ENCODE measurements at regions not wholly inside any gene's neighbourhood (a gene's known extent, or its start where the extent isn't known, plus 50 kb on each side); places are given as distances from the start of the nearest gene placed in this dataset.

GRCh38 chr13:70568571-70568970 lies 460.3 kb upstream of the KLHL1 start:
- TF ChIP-seq CTCF (IDR thresholded peaks at IDR 0.05; ENCODE audit: control insufficient read depth, extremely low read depth, insufficient read depth), result peak; percentile 41; the same call in 1 of the 2 replicates
- DNase-seq (ENCODE audit: low read depth), result peak; percentile 27
- peak overlapping the region; percentile 23; the same call in 1 of the 2 replicates for H3K4me3 ChIP-seq (ENCODE audit: low read depth, low read length)

GRCh38 chr13:70544706-70545105 lies 436.5 kb upstream of the KLHL1 start:
- no peak overlapping the region for H3K4me3 ChIP-seq (ENCODE audit: low read depth, low read length)
- no peak for TF ChIP-seq CTCF (IDR thresholded peaks at IDR 0.05; ENCODE audit: control insufficient read depth, extremely low read depth, insufficient read depth)
- no peak for DNase-seq (ENCODE audit: low read depth)

- H3K4me3 ChIP-seq (ENCODE audit: low read depth, low read length), result no peak overlapping the region
- TF ChIP-seq CTCF (IDR thresholded peaks at IDR 0.05; ENCODE audit: control insufficient read depth, extremely low read depth, insufficient read depth), result no peak
- DNase-seq (ENCODE audit: low read depth), result no peak
Measured at GRCh38 chr13:70541451-70541850, 433.2 kb upstream of the KLHL1 start.

- TF ChIP-seq CTCF (IDR thresholded peaks at IDR 0.05; ENCODE audit: control insufficient read depth, extremely low read depth, insufficient read depth), result no peak
- no peak overlapping the region for H3K4me3 ChIP-seq (ENCODE audit: low read depth, low read length)
- DNase-seq (ENCODE audit: low read depth), result peak; percentile 13
Measured at GRCh38 chr13:70534466-70534865, 426.2 kb upstream of the KLHL1 start.

GRCh38 chr13:70529652-70530051 lies 421.4 kb upstream of the KLHL1 start:
- no peak for TF ChIP-seq CTCF (IDR thresholded peaks at IDR 0.05; ENCODE audit: control insufficient read depth, extremely low read depth, insufficient read depth)
- DNase-seq (ENCODE audit: low read depth), result no peak
- H3K4me3 ChIP-seq (ENCODE audit: low read depth, low read length), result no peak overlapping the region

GRCh38 chr13:70527599-70527998 lies 419.3 kb upstream of the KLHL1 start:
- DNase-seq (ENCODE audit: low read depth), result no peak
- no peak overlapping the region for H3K4me3 ChIP-seq (ENCODE audit: low read depth, low read length)
- TF ChIP-seq CTCF (IDR thresholded peaks at IDR 0.05; ENCODE audit: control insufficient read depth, extremely low read depth, insufficient read depth), result no peak

GRCh38 chr13:70523622-70524021 lies 415.4 kb upstream of the KLHL1 start:
- no peak for DNase-seq (ENCODE audit: low read depth)

More at GRCh38 chr13:70523622-70524021, 415.4 kb upstream of the KLHL1 start:
- no peak overlapping the region for H3K4me3 ChIP-seq (ENCODE audit: low read depth, low read length)
- TF ChIP-seq CTCF (IDR thresholded peaks at IDR 0.05; ENCODE audit: control insufficient read depth, extremely low read depth, insufficient read depth), result no peak

Data from LNCaP clone FGC (cell line).